H1 (cell line): ENCODE measurements at regions not wholly inside any gene's neighbourhood (a gene's known extent, or its start where the extent isn't known, plus 50 kb on each side); places are given as distances from the start of the nearest gene placed in this dataset.

Source experiments
- CTCF ChIA-PET: fragments of 300-600 bp; sonication (Branson Sonifier 250); formaldehyde crosslinking; loops from one replicate; lab custom pipeline; 2021; ENCODE audit not compliant: partially characterized antibody; lab: Charles Lee
- POLR2A ChIA-PET: fragments of 300-600 bp; sonication (Branson Sonifier 250); formaldehyde crosslinking; loops from one replicate; lab custom pipeline; 2021; ENCODE audit warnings: inconsistent platforms; ENCODE audit not compliant: partially characterized antibody; lab: Charles Lee
- DNase-seq, 2 experiments: peaks; one replicate each; pipeline versions ENCODE4 v3.0.0 to v3.0.0-alpha.2; 2010 to 2022; ENCODE audit warnings: low spot score in 2 of 2, low read depth in 1 of 2, mixed read lengths in 1 of 2
- FAIRE-seq: peaks from 2 replicates; lab custom pipeline; 2011; peaks lifted over from hg19 to GRCh38; lab: Jason Lieb, UNC
- H2AFZ ChIP-seq: 2 replicates; pipeline ENCODE4 v1.8.1; 2012; ENCODE audit warnings: low read length, inconsistent platforms
- H2AK5ac ChIP-seq: 2 replicates; pipeline ENCODE4 v1.6.1; 2013; ENCODE audit warnings: low read depth, low read length
- H2BK120ac ChIP-seq: replicated peaks from 2 replicates; pipeline ENCODE3; 2013; ENCODE audit warnings: low read depth, low read length, inconsistent platforms
- H2BK12ac ChIP-seq: 2 replicates; pipeline ENCODE4 v1.6.1; 2013; ENCODE audit warnings: low read depth, low read length
- H2BK15ac ChIP-seq: 2 replicates; pipeline ENCODE4 v1.6.1; 2013; ENCODE audit warnings: low read length
- H2BK20ac ChIP-seq: 2 replicates; pipeline ENCODE4 v1.6.1; 2013; ENCODE audit warnings: low read length
- H2BK5ac ChIP-seq: 2 replicates; pipeline ENCODE4 v1.6.1; 2013; ENCODE audit warnings: low read depth, low read length
- H3K14ac ChIP-seq: 2 replicates; pipeline ENCODE4 v1.6.1; 2013; ENCODE audit warnings: inconsistent platforms; ENCODE audit not compliant: insufficient read length
- H3K18ac ChIP-seq: 2 replicates; pipeline ENCODE4 v1.6.1; 2013; ENCODE audit warnings: low read length; ENCODE audit errors: extremely low read depth
- H3K23ac ChIP-seq: 2 replicates; pipeline ENCODE4 v1.6.1; 2013; ENCODE audit warnings: inconsistent platforms; ENCODE audit not compliant: insufficient read length
- H3K23me2 ChIP-seq: 2 replicates; pipeline ENCODE4 v1.6.1; 2013; ENCODE audit warnings: low read depth, low read length
- H3K27ac ChIP-seq: 2 replicates; pipeline ENCODE4 v1.6.1; 2011; ENCODE audit warnings: low read depth, low read length, inconsistent platforms
- H3K27me3 ChIP-seq, 4 experiments: replicated peaks in 1 of 4; 1 replicate in 1 of 4; 2 replicates in 3 of 4; pipeline versions ENCODE4 v1.6.1 to v1.8.1; 2011 to 2013; ENCODE audit warnings: low read length in 3 of 4, mild to moderate bottlenecking in 3 of 4, inconsistent platforms in 2 of 4, mixed read lengths in 2 of 4, moderate library complexity in 1 of 4; ENCODE audit not compliant: control insufficient read depth in 3 of 4, insufficient read depth in 3 of 4; ENCODE audit errors: extremely low read depth in 1 of 4
- H3K36me3 ChIP-seq, 4 experiments: 2 replicates each; pipeline versions ENCODE4 v1.6.1 to v1.8.1; 2011 to 2013; ENCODE audit warnings: mild to moderate bottlenecking in 4 of 4, low read length in 3 of 4, moderate library complexity in 2 of 4, control low read depth in 1 of 4, inconsistent platforms in 1 of 4; ENCODE audit not compliant: insufficient read depth in 4 of 4, control insufficient read depth in 2 of 4
- H3K4ac ChIP-seq: replicated peaks from 2 replicates; pipeline ENCODE3; 2013; ENCODE audit warnings: low read length, low read depth, mixed read lengths, inconsistent platforms; ENCODE audit not compliant: insufficient read length
- H3K4me1 ChIP-seq, 4 experiments: replicated peaks in 1 of 4; 1 replicate in 1 of 4; 2 replicates in 3 of 4; pipeline versions ENCODE4 v1.6.1 to v1.8.1; 2011 to 2013; ENCODE audit warnings: low read length in 3 of 4, inconsistent platforms in 2 of 4, mixed read lengths in 1 of 4; ENCODE audit not compliant: insufficient read depth in 4 of 4, control insufficient read depth in 3 of 4
- H3K4me2 ChIP-seq, 2 experiments: 2 replicates each; pipeline versions ENCODE4 v1.6.1 to v1.8.1; 2011 to 2013; ENCODE audit warnings: low read depth in 2 of 2, low read length in 2 of 2, control low read depth in 1 of 2, inconsistent platforms in 1 of 2, mild to moderate bottlenecking in 1 of 2; ENCODE audit not compliant: insufficient read depth in 1 of 2
- H3K4me3 ChIP-seq, 4 experiments: fragments of 200-600, 300-600 bp in 1 of 4; sonication (generic), shearing (Covaris generic), sonication (Bioruptor Twin) in 1 of 4; 2 replicates each; pipeline versions ENCODE4 v1.5.1 to v1.8.1; 2011 to 2016; ENCODE audit warnings: low read length in 4 of 4, low read depth in 3 of 4, control low read depth in 2 of 4, inconsistent platforms in 2 of 4, mild to moderate bottlenecking in 2 of 4, mixed read lengths in 1 of 4, moderate library complexity in 1 of 4; ENCODE audit not compliant: insufficient read depth in 2 of 4; ENCODE audit errors: extremely low read depth in 1 of 4
- H3K56ac ChIP-seq: replicated peaks from 2 replicates; pipeline ENCODE3; 2013; ENCODE audit warnings: low read depth, mild to moderate bottlenecking, mixed read lengths, low read length, inconsistent platforms; ENCODE audit not compliant: insufficient read length
- H3K79me1 ChIP-seq: 2 replicates; pipeline ENCODE4 v1.6.1; 2013; ENCODE audit warnings: low read depth, low read length, control low read depth
- H3K79me2 ChIP-seq, 2 experiments: 2 replicates each; pipeline versions ENCODE4 v1.6.1 to v1.8.1; 2012 to 2013; ENCODE audit warnings: low read length in 2 of 2, mild to moderate bottlenecking in 2 of 2, inconsistent platforms in 1 of 2; ENCODE audit not compliant: insufficient read depth in 2 of 2, control insufficient read depth in 1 of 2
- H3K9ac ChIP-seq, 4 experiments: replicated peaks in 1 of 4; 1 replicate in 1 of 4; 2 replicates in 3 of 4; pipeline versions ENCODE4 v1.6.1 to v1.8.1; 2011 to 2013; ENCODE audit warnings: low read depth in 3 of 4, low read length in 3 of 4, control low read depth in 2 of 4, mild to moderate bottlenecking in 2 of 4, moderate library complexity in 2 of 4, inconsistent platforms in 1 of 4; ENCODE audit errors: extremely low read depth in 1 of 4
- H3K9me3 ChIP-seq, 2 experiments: 2 replicates each; pipeline versions ENCODE4 v1.6.1 to v1.8.1; 2012 to 2013; ENCODE audit warnings: mild to moderate bottlenecking in 2 of 2, moderate library complexity in 2 of 2, control low read depth in 1 of 2, inconsistent platforms in 1 of 2, low read depth in 1 of 2, low read length in 1 of 2, mixed read lengths in 1 of 2; ENCODE audit not compliant: insufficient read depth in 2 of 2
- H4K20me1 ChIP-seq, 2 experiments: replicated peaks in 1 of 2; 2 replicates each; pipeline versions ENCODE3 to v1.8.1; 2011 to 2013; ENCODE audit warnings: inconsistent platforms in 2 of 2, low read length in 2 of 2, mild to moderate bottlenecking in 1 of 2; ENCODE audit not compliant: insufficient read depth in 2 of 2, control insufficient read depth in 1 of 2
- H4K5ac ChIP-seq: 2 replicates; pipeline ENCODE4 v1.6.1; 2013; ENCODE audit warnings: low read length, low read depth, mixed read lengths, inconsistent platforms; ENCODE audit not compliant: insufficient read length
- H4K8ac ChIP-seq: 2 replicates; pipeline ENCODE4 v1.8.0; 2013; ENCODE audit warnings: mild to moderate bottlenecking, moderate library complexity, low read length, inconsistent platforms; ENCODE audit not compliant: insufficient read depth; ENCODE audit errors: extremely low read depth
- H4K91ac ChIP-seq: replicated peaks from 2 replicates; pipeline ENCODE3; 2013; ENCODE audit warnings: low read length, mixed read lengths, inconsistent platforms; ENCODE audit not compliant: insufficient read length
- BCL11A ChIP-seq, 2 experiments: IDR thresholded peaks; one replicate each; pipeline ENCODE4 v1.6.1; 2011; ENCODE audit warnings: low read depth in 2 of 2, low read length in 2 of 2, mild to moderate bottlenecking in 2 of 2
- EZH2 ChIP-seq: fragments of 200-600 bp; sonication (generic); IDR thresholded peaks from 2 replicates; pipeline ENCODE4 v1.7.1; 2012; ENCODE audit warnings: low read depth, mild to moderate bottlenecking, moderate library complexity, low read length, inconsistent platforms; ENCODE audit not compliant: severe bottlenecking
- POLR2AphosphoS5 ChIP-seq: IDR thresholded peaks from 2 replicates; pipeline ENCODE4 v1.6.1; 2011; ENCODE audit warnings: low read depth, low read length
- SP2 ChIP-seq: IDR thresholded peaks from 2 replicates; pipeline ENCODE4 v1.6.1; 2012; ENCODE audit warnings: mild to moderate bottlenecking, low read length, inconsistent platforms
- TAF7 ChIP-seq: optimal IDR thresholded peaks from 2 replicates; pipeline ENCODE3; 2011; ENCODE audit warnings: low read depth, mild to moderate bottlenecking, inconsistent platforms, low read length, moderate library complexity, borderline replicate concordance
- TBP ChIP-seq: IDR thresholded peaks from 2 replicates; pipeline ENCODE4 v1.6.1; 2011; ENCODE audit warnings: low read depth, low read length, improper control_type of control experiment
- TCF12 ChIP-seq: IDR thresholded peaks from 2 replicates; pipeline ENCODE4 v1.6.1; 2011; ENCODE audit warnings: low read depth, mild to moderate bottlenecking, low read length
- WGBS, 2 experiments: shearing (Covaris generic) in 1 of 2; methylation state at CpG; one replicate each; pipeline versions ENCODE4 v1.1.6 to v1.1.7; 2013 to 2015; ENCODE audit warnings: low lambda C conversion rate in 2 of 2, mixed read lengths in 2 of 2, inconsistent platforms in 1 of 2, low coverage in 1 of 2, missing lambda C conversion rate in 1 of 2; ENCODE audit not compliant: insufficient replicate concordance in 2 of 2, insufficient coverage in 1 of 2, insufficient read length in 1 of 2; ENCODE audit errors: extremely low coverage in 1 of 2, missing lambda C conversion rate in 1 of 2; 5-methylcytosine and 5-hydroxymethylcytosine counted together

- H2AFZ ChIP-seq, result peak overlapping the region; percentile 67; the same call in 1 of the 2 replicates
Observed at GRCh38 chr15:69647142-69647513, 194.5 kb downstream of the RPLP1 start.

More at GRCh38 chr15:69647142-69647513, 194.5 kb downstream of the RPLP1 start:
- H3K18ac ChIP-seq, result 0 out of 2 replicates have a peak overlapping the region, but pooled peaks have one; percentile 51
- FAIRE-seq, result no peak
- H2BK12ac ChIP-seq, result peak overlapping the region; percentile 71; the same call in 1 of the 2 replicates
- ChIA-PET POLR2A (interaction anchor here (0.8 to 1.2 kb wide), 2 partner anchors 19 to 42 kb away, joined by 3 read pairs; no protein-coding TSS in a partner anchor), CTCF (interaction anchor here (1.3 to 2.1 kb wide), 2 partner anchors 76 to 181 kb away, joined by 3 to 5 read pairs; no protein-coding TSS in a partner anchor)
- H3K79me1 ChIP-seq, result no peaks in the 10 kb centered on the region
- no peak overlapping the region for H2AK5ac ChIP-seq
- no peaks in the 10 kb centered on the region for H3K36me3 ChIP-seq
- no peak overlapping the region for H3K4me3 ChIP-seq
- H3K4me1 ChIP-seq, result peaks cover 9 to 28% (median 20%) of the 10 kb centered on the region in 4 experiments
- H3K23ac ChIP-seq, result no peak overlapping the region
- H2BK120ac ChIP-seq, result no peak overlapping the region
- H3K9ac ChIP-seq, result no peak overlapping the region
- H4K20me1 ChIP-seq, result no peaks in the 10 kb centered on the region
- DNase-seq, result no peak
- no peak overlapping the region for H3K56ac ChIP-seq
- H4K5ac ChIP-seq, result peak overlapping the region; percentile 26
- H4K8ac ChIP-seq, result no peak overlapping the region
- no peak overlapping the region for H4K91ac ChIP-seq
- no peak overlapping the region for H3K4ac ChIP-seq
- WGBS, 2 experiments, result 86% methylated on average over 1 of the region's 1 CpG; no CpG with 5 or more reads in 1 of the 2 experiments
- peak overlapping the region; percentile 40; the same call in 1 of the 2 replicates for H2BK15ac ChIP-seq
- no peaks in the 10 kb centered on the region for H3K79me2 ChIP-seq
- H3K27ac ChIP-seq, result no peak overlapping the region
- no peaks in the 10 kb centered on the region for H3K9me3 ChIP-seq
- peaks cover 2% of the 10 kb centered on the region; the same call in 1 of the 2 replicates for H3K23me2 ChIP-seq
- TF ChIP-seq TBP (no peak), TCF12 (no peak), SP2 (no peak), BCL11A (IDR thresholded peaks at IDR 0.05; ENCODE audit: low read depth in 2 of 2, low read length in 2 of 2) (no peak), EZH2 (no peak), POLR2AphosphoS5 (no peak), TAF7 (no peak)
- TF ChIP-seq, all 59 proteins: peak for 0
- Histone ChIP-seq H3K14ac (no peak overlapping the region), H3K4me2 (no peak overlapping the region), H3K27me3 (no peaks in the 10 kb centered on the region), H2BK5ac (peak overlapping the region; percentile 66; the same call in 1 of the 2 replicates), H2BK20ac (peak overlapping the region; percentile 50; the same call in 1 of the 2 replicates)
